SU-DHL-6 (cell line): ENCODE measurements at regions not wholly inside any gene's neighbourhood (a gene's known extent, or its start where the extent isn't known, plus 50 kb on each side); places are given as distances from the start of the nearest gene placed in this dataset.

ENCODE experiments used
- H2AFZ ChIP-seq: fragments of 200-600 bp; sonication (generic); 2 replicates; pipeline ENCODE4 v1.6.1; 2014; ENCODE audit warnings: low read depth, mild to moderate bottlenecking, moderate library complexity, mixed read lengths, antibody characterized with exemption, low read length; ENCODE audit not compliant: severe bottlenecking
- H3F3A ChIP-seq: fragments of 200-600 bp; shearing (Covaris generic); 2 replicates; pipeline ENCODE4 v1.6.0; 2016; ENCODE audit warnings: antibody characterized with exemption, mild to moderate bottlenecking; ENCODE audit not compliant: insufficient read depth
- H3K27ac ChIP-seq: fragments of 200-600 bp; sonication (generic); 2 replicates; pipeline ENCODE4 v1.5.1; 2016; ENCODE audit warnings: low read depth, mild to moderate bottlenecking, low read length, moderate library complexity, mixed read lengths
- H3K27me3 ChIP-seq: fragments of 200-600 bp; sonication (generic), shearing (Covaris generic); 2 replicates; pipeline ENCODE4 v1.6.0; 2014; ENCODE audit warnings: mild to moderate bottlenecking, low read length
- H3K36me3 ChIP-seq: fragments of 200-600 bp; sonication (generic); 2 replicates; pipeline ENCODE4 v1.6.1; 2014; ENCODE audit warnings: mild to moderate bottlenecking, low read length, mixed read lengths
- H3K4me2 ChIP-seq: fragments of 300-600, 200-600 bp; shearing (Covaris generic), sonication (generic); 2 replicates; pipeline ENCODE4 v1.6.0; 2014; ENCODE audit warnings: low read length, low read depth, mild to moderate bottlenecking; ENCODE audit not compliant: poor library complexity, severe bottlenecking
- H3K4me3 ChIP-seq: fragments of 200-600 bp; sonication (generic); 2 replicates; pipeline ENCODE4 v1.5.1; 2014; ENCODE audit warnings: antibody characterized with exemption, low read length, mild to moderate bottlenecking, mixed read lengths; ENCODE audit not compliant: insufficient read depth, poor library complexity, severe bottlenecking
- H3K79me2 ChIP-seq: fragments of 200-600 bp; sonication (generic); 2 replicates; pipeline ENCODE4 v1.6.1; 2014; ENCODE audit warnings: mild to moderate bottlenecking, low read length, moderate library complexity; ENCODE audit not compliant: insufficient read depth
- H3K9ac ChIP-seq: fragments of 200-600 bp; sonication (generic); 2 replicates; pipeline ENCODE4 v1.7.0; 2014; ENCODE audit warnings: mild to moderate bottlenecking, low read length
- H3K9me2 ChIP-seq: fragments of 200-600 bp; sonication (generic); replicated peaks from 2 replicates; pipeline ENCODE4 v1.6.1; 2014; ENCODE audit warnings: low read length; ENCODE audit not compliant: insufficient read depth
- H3K9me3 ChIP-seq: fragments of 200-600 bp; sonication (generic); 2 replicates; pipeline ENCODE4 v1.6.1; 2014; ENCODE audit warnings: low read length, mixed read lengths; ENCODE audit not compliant: insufficient read depth
- H4K20me1 ChIP-seq: fragments of 200-600 bp; sonication (generic); 2 replicates; pipeline ENCODE4 v1.6.1; 2014; ENCODE audit warnings: low read depth, mild to moderate bottlenecking, antibody characterized with exemption, low read length, moderate library complexity, mixed read lengths
- CTCF ChIP-seq: fragments of 200-600 bp; sonication (generic); IDR thresholded peaks from one replicate; pipeline ENCODE4 v1.5.1; 2017; ENCODE audit warnings: antibody characterized with exemption, mild to moderate bottlenecking, low read length, moderate library complexity; ENCODE audit not compliant: insufficient read depth, poor library complexity, severe bottlenecking
- EZH2phosphoT487 ChIP-seq: fragments of 200-600 bp; sonication (generic), shearing (Covaris generic); conservative IDR thresholded peaks from 2 replicates; pipeline ENCODE4 v1.6.1; 2018; ENCODE audit warnings: mild to moderate bottlenecking, antibody characterized with exemption, low read length, moderate library complexity, mixed read lengths

GRCh38 chr6:82088978-82089771 is 158.4 kb downstream of the IBTK start:
- Histone ChIP-seq H3K4me2 (no peak overlapping the region), H4K20me1 (no peaks in the 10 kb centered on the region), H3K9me2 (no peaks in the 10 kb centered on the region), H3K27ac (no peak overlapping the region), H3K36me3 (no peaks in the 10 kb centered on the region), H3F3A (no peaks in the 10 kb centered on the region), H3K9ac (no peak overlapping the region), H3K4me3 (no peak overlapping the region), H2AFZ (no peak overlapping the region), H3K9me3 (no peaks in the 10 kb centered on the region), H3K27me3 (no peaks in the 10 kb centered on the region), H3K79me2 (no peaks in the 10 kb centered on the region)
- TF ChIP-seq EZH2phosphoT487, result no peak
- no peak for TF ChIP-seq CTCF

- Histone ChIP-seq H3K27me3 (no peaks in the 10 kb centered on the region), H3K27ac (no peak overlapping the region), H3K4me3 (no peak overlapping the region), H3F3A (no peaks in the 10 kb centered on the region), H3K4me2 (no peak overlapping the region), H3K9ac (no peak overlapping the region), H3K9me3 (no peaks in the 10 kb centered on the region), H3K9me2 (no peaks in the 10 kb centered on the region), H2AFZ (no peak overlapping the region), H3K36me3 (no peaks in the 10 kb centered on the region), H4K20me1 (no peaks in the 10 kb centered on the region), H3K79me2 (no peaks in the 10 kb centered on the region)
- TF ChIP-seq CTCF (no peak), EZH2phosphoT487 (no peak)
These were observed 160.6 kb downstream of the IBTK start for GRCh38 chr6:82086944-82087343.

- Histone ChIP-seq H3F3A (no peaks in the 10 kb centered on the region), H3K9me3 (no peaks in the 10 kb centered on the region), H3K27ac (no peak overlapping the region), H3K9ac (no peak overlapping the region), H3K4me2 (no peak overlapping the region), H3K9me2 (no peaks in the 10 kb centered on the region), H3K27me3 (no peaks in the 10 kb centered on the region), H3K4me3 (no peak overlapping the region), H4K20me1 (no peaks in the 10 kb centered on the region), H3K79me2 (no peaks in the 10 kb centered on the region), H3K36me3 (no peaks in the 10 kb centered on the region), H2AFZ (no peak overlapping the region)
- TF ChIP-seq EZH2phosphoT487 (no peak), CTCF (no peak)
These were observed 161.8 kb downstream of the IBTK start for GRCh38 chr6:82085701-82086100.
